HG03571 (cell line): ENCODE measurements at regions not wholly inside any gene's neighbourhood (a gene's known extent, or its start where the extent isn't known, plus 50 kb on each side); places are given as distances from the start of the nearest gene placed in this dataset.
"Not testable (repeated sequence)": the region's sequence is repeated elsewhere in the genome, so short reads cannot be mapped to it uniquely, and the experiment has no call there.

ENCODE experiments used
- ATAC-seq: cut with Tn5 transposase; IDR thresholded peaks from one replicate; pipeline ENCODE4 v1.9.1; 2021; ENCODE audit not compliant: unreplicated experiment

DNA sequence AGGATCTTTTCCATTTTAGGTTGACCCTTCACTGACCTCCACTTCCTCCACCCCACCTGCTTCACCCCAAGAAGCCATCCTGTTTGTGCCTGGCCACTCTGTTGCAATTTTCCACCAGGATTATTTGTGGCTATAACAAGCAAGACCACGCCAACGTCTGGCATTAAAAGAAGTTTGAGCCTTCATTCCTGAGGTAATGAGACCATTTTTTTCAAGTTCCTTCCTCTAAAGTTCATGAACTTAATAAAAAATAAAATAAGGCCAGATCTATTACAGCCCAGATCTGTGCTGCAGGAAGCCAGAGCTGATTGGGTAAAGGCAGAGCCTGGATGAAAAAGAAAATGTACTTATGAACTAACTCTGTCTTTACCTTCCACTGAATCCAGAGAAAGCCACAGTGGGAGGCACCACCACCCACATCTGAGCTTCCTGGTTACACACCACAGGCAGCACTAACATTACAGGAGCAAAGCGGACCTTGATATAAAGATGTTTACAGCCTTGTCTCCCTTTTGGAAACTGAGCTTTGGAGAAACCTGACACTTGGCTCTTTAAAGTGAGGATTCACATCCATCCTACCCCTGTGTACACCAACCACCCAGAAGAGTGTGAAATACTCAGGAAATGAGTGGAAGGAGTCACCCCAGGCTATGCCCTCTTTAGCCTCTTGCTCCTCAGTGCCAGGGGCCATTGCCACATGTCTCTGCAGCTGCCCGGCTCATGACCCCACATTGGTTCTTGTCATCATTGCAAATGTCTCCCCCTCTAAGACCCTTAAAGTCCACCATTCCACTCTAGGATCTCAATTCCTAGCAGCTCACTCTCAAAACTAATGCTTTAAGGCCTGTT is 293.6 kb downstream of the PLPP3 start:
- ATAC-seq, result no peak

DNA sequence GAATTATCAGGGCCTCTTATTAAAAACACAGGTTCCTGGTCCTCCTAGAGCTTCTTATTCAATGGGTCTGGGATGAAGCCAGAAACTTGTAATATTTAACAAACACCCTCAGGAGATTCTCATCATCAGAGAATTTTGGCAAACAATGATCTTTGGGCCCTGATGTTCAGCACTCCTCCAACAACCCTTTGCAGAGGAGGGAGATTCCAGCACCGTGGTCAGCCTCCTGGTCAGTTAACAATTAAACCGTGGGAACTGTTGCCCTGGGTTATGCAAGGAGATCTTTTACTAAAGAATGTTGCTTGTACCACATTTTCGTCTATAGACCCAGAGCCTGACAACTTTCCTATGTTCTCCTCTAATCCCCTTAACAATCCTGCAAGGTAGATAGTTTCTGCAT is 294.4 kb downstream of the PLPP3 start:
- no peak for ATAC-seq

GRCh38 chr1:56278061-56278460 is 301.3 kb downstream of the PLPP3 start:
- ATAC-seq, result no peak

DNA sequence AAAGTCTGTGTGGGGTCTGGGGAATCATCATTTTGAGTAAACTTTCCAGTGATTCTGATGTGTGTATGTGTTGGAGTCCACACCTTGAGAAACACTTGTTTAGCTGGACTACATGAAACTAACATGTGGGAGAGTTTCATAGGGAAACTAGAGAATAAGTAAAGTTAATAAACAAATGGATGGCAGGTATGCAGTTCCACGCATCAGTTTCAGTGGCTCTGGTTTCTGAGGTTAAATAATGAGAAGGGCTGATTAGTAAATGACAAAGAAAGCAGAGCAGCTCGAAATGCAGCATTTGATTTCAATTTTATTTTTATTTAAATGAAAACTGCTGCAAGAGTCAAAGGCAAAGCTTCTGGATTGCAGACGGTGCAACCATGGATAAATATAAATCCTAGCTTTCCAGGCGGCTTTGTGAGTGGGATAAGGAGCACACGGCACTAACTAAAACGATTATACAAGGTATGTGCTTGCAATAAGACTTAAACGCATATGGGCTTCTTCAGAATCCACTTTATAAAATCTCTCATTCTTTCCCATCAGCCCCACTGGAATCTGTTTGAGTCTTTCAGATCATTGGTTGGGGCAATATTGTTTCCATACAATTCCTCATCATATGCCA is 310.7 kb downstream of the PLPP3 start:
- ATAC-seq, result no peak

- no peak for ATAC-seq
Measured at GRCh38 chr1:56267611-56268010, 311.8 kb downstream of the PLPP3 start.

- ATAC-seq, result no peak
Measured at GRCh38 chr1:56266359-56266758, 313.0 kb downstream of the PLPP3 start.

DNA sequence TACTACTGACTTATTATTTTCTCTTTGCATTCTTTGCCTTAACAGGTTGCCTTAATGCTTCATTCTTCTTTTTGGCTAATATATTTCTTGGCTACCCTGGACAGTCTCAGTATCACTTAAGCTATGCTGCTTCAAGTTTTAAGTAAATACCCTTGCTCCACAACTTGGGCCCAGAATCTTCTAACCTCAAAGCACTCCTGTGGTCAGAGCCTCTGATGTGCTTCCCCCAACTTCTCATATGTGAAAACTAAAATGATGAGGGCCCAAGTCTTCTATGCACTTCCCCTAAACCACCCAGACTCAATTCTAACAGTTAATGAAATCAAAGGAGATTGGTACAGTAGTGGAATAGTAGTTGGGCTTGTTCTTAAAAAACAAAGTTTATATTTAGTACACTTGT is 314.1 kb downstream of the PLPP3 start:
- ATAC-seq, result no peak

DNA sequence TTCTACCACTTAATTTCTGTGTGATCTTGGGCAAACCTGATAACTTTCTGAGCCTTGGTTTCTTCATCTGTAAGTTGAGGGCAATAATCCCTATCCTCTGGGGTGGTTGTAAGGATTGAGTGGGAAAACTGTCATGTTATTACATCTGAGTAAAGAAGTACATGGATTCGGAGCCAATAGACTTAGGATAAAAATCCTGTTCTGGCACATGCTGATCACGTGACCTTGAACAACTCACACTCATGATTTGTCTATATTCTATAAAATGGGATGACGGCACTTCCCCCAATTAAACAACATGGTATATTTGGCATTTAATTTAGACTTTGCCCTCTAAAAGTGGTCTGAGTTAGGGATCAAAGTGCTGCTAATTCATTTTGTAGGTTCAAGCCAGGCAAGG is 315.5 kb downstream of the PLPP3 start:
- no peak for ATAC-seq

DNA sequence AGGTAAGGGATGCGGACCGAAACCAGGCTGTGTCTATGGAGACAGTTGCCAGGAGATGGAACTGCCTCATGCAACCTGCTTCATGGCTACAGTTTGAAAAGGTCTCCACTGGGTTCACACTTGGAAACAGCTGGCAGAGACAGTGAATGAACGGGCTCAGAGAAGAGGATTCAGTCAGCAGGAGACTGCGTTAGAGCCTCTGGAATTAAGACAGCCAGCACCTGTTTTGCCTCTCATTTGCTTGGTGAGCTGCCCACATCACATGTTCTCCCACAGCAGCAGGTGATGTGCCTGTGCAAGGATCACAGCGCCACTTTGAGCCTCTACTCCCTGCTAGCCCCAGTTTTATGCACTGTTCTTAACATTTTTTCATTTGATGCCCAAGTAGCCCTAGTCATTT is 321.0 kb downstream of the PLPP3 start:
- ATAC-seq, result no peak

GRCh38 chr1:56257726-56258125 is 321.6 kb downstream of the PLPP3 start:
- ATAC-seq, result no peak

DNA sequence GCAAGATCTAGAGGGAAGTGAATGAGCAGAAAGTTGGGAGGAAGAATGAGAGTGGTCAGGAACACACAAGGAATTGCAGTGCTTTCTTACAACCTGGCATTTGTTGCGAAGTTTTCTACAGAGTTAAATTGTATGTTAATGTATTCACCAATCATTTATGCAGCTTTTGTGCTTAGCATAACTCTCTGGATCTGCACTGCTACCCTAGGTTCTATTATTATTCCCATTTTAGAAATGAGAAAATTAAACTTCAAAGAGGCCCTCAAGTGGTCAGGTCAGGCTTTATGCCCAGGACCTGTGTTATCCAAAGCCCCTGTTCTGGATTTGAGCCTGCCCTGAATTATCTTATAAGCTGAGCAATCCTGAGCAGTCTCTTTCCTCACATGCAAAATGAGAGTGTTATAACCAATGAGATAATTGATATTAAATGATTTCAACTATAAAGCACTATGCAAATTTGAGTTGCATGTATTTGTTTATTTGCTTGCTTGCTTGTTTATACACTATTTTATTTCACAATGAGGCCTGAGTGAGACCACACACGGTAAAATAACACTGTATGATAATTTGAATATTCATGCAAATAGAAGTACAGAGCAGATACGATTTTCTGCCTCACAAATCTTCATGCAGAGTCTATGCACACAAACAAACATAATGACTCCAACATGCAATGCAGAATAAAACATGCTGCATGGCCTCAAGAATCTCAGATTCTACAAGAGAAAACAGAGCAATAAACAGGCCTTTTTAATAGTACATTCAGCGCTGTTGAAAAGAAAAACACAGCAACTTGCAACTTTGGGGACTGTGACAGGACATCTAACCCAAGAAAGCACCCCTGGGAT is 323.0 kb downstream of the PLPP3 start:
- ATAC-seq, result no peak

GRCh38 chr1:56255516-56256152 is 323.7 kb downstream of the PLPP3 start:
- no peak for ATAC-seq

GRCh38 chr1:56254130-56254529 is 325.2 kb downstream of the PLPP3 start:
- ATAC-seq, result no peak

DNA sequence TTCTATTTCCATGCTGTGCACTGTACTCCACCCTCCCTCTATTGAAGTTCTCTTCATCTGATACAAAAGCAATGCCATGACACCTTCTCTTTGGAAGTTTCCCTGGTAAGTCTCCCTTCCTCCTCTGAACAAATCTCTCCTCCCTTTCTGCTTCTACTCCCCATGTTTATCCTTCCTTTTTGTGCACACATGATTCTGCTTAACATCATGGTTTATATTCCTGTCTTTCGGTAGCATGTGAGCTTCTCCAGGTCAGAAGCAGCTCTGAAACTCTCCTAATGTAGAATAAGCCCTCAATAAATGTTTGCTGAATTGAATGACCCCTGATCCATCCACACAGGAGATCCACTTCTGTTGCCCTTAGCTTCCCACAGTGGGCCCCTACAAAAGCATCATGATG is 328.6 kb downstream of the PLPP3 start:
- ATAC-seq, result no peak

- no peak for ATAC-seq
Measured at GRCh38 chr1:56249234-56249633, 330.1 kb downstream of the PLPP3 start.

GRCh38 chr1:56248138-56248537 is 331.2 kb downstream of the PLPP3 start:
- ATAC-seq, result no peak

DNA sequence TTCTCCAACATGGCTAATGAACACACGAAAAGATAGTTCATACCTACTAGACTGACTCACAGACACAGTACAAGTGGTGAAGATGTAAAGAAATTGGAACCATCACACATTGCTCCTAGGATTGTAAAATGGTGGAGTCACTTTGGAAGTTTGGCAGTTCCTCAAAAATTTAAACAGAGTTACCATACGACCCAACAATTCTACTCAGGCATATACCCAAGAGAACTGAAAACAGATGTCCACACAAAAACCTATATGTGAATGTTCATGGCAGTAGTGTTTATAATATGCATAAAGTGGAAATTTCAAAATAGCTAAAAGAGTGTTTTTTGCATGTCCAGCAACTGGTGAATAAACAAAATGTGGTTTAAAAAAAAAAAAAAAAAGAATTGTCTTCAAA is 332.6 kb downstream of the PLPP3 start:
- ATAC-seq, result not testable (repeated sequence)

DNA sequence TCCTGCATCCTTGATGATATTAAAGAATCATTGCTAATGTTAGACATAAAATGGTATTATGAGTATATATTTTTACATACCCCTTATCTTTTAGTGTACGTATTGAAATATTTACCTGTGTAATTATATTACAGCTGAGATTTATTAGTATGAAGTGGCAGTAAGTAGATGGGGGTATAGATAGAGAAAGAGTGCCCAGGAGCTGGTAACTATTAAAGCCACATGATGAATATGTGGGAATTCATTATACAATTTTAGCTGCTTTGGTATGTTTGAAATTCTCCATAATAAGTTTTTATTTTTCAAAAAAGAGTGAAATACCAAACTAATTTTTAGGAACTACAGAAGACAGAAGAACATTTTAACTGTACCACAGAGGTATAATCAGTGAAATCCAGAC is 339.0 kb downstream of the PLPP3 start:
- ATAC-seq, result no peak

DNA sequence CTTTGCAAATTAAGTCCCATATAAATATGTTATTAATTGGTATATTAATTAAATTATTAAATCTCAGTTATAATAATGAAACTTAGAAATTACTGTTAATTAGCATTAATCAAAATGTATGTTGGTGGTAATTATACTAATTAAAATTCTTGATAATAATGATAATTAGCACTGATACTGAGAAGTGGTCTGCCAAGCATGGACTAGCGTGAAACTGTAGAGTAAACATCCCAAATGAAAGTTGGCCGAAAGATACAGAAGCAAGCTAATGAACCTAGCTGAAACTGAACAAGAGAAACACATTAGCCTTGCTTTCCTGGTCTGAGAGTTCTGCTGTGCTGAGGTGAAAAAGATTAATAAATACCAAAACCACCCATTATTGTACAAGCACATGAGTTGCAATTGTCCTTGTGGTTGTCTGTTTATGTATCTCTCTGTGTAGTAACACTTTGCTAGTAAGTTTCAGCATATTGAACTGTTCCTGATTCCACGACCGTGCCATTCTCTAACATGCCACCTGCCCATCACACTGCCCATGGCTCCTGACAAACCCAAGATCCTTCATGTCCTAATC is 341.8 kb downstream of the PLPP3 start:
- ATAC-seq, result no peak

GRCh38 chr1:56236688-56237087 is 342.7 kb downstream of the PLPP3 start:
- ATAC-seq, result no peak
